HG03103 (cell line): ENCODE measurements at regions not wholly inside any gene's neighbourhood (a gene's known extent, or its start where the extent isn't known, plus 50 kb on each side); places are given as distances from the start of the nearest gene placed in this dataset.
"Not testable (repeated sequence)": the region's sequence is repeated elsewhere in the genome, so short reads cannot be mapped to it uniquely, and the experiment has no call there.

ENCODE experiments used
- ATAC-seq: cut with Tn5 transposase; IDR thresholded peaks from one replicate; pipeline ENCODE4 v1.9.1; 2021; ENCODE audit warnings: low read depth; ENCODE audit not compliant: unreplicated experiment

DNA sequence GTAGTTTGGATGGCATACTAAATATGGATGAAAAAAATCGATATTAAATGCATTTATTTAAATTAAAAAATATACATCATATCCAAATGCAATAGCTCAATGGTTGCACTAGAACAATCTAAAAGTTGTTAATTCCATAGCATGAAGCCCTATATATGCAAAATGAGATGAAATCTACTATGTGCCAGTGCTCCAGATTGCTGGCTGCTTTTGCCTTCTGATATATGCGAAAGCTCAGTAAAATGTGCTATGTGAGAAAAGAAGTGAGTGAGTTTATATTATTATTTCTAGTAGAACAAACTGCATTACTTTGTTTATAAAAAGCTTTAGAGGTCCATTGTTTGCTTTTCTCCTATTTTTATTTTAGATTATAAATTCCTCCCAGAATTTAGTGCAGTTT, 186.7 kb downstream of the MAT2B start:
- no peak for ATAC-seq

GRCh38 chr5:163695830-163696578, 190.6 kb downstream of the MAT2B start:
- peak; percentile 94 for ATAC-seq

- ATAC-seq: no peak
Observed at GRCh38 chr5:163696579-163696887, 191.1 kb downstream of the MAT2B start.

- ATAC-seq: no peak
Observed at GRCh38 chr5:163706053-163706771, 200.8 kb downstream of the MAT2B start.

DNA sequence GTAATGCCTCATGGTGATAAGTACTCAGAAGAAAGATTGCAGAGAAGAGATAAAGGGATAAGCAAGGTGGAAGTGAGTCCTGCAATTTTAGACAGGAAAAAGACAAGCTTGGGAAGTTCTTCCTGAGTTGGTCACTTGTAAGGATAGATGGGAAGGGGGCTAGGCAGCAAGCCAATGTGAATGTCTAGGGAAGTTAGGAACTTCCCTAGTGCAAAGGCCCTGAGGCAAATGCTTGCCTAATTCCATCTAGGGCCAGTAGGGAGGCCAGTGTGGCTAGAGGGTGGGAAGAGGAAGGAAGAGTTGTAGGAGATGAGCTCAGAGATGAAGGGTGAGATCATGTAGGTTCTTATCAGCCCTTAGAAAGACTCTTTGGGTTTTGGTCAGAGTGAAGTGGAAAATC, 206.6 kb downstream of the MAT2B start:
- ATAC-seq: no peak

GRCh38 chr5:163718272-163718671, 212.9 kb downstream of the MAT2B start:
- ATAC-seq: no peak

DNA sequence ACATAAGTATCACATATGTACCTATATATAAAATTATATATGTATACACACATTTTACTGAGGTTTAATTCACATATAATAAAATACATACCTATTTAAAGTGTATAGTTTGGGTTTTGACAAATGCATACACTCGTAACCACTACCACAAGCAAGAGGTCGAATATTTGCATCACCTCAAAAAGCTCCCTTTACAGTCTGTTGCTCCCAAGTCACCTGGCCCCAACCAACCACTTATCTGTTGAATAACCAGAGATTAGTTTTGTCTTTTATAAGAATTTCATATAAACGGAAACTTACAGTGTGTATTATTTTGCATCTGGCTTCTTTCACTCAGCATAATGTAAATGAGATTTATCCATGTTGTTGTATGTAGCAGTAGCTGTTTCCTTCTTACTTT, 218.9 kb downstream of the MAT2B start:
- no peak for ATAC-seq

DNA sequence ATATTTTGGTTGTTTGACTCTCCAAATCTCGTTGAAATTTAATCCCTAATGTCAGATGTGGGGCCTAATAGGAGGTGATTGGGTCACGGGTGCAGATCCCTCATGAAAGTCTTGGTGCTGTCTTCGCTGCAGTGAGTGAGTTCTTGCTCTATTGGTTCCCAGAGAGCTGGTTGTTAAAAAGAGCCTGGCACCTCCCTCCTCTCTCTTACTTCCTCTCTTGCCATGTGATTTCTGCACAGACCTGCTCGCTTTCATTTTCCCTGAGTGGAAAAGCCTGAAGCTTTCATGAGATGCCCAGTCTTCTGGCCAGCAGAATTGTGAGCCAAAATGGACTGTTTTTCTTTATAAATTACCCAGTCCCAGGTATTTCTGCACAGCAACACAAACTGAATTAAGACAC, 221.6 kb downstream of the MAT2B start:
- peak; percentile 84 for ATAC-seq

DNA sequence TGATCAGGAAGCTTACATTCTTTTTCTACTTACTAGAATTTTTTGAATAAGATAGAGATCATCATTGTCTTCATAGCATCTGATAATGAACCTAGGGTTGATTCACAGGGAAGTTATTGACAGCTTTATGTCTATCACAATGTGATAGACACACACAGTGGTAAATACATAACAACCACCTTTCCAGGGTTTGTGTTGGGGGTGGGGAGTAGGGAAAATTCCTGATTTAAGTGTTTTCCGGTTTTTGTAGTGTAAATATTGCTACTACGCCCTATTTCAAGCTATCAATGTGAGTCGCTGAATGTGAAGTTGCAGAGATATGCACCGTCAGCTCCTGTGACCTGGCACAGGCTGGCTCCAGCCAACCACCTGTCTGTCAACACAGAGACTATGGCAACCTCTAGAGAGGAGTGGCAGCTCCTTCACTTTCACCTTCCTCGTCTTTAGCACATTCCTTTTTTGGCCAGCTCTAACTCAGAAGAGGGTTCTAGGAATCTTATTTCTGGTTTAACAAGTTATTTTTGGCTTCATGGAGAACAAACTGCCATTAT, 224.9 kb downstream of the MAT2B start:
- no peak for ATAC-seq

- no peak for ATAC-seq
Observed at GRCh38 chr5:163731256-163731655, 225.8 kb downstream of the MAT2B start.

DNA sequence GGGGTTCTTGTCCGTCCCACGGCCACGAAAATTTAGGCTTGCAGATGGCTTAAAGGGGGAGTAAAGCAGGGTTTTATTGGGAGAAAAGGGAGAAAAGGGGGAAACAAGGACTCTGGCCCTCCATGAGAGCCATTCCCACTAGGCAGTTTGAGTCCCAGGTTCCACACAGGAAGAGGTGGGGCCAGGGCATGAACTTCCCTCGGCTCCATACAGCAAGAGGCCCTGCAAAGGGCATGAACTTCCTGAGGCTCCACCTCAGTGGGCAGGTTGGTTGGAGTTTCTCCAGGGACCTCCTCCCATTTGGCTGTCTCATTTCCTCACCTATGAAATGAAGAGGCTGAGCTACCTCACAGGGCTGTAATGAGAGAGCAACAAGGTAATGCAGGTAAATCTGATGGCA, 229.7 kb downstream of the MAT2B start:
- ATAC-seq: no peak

DNA sequence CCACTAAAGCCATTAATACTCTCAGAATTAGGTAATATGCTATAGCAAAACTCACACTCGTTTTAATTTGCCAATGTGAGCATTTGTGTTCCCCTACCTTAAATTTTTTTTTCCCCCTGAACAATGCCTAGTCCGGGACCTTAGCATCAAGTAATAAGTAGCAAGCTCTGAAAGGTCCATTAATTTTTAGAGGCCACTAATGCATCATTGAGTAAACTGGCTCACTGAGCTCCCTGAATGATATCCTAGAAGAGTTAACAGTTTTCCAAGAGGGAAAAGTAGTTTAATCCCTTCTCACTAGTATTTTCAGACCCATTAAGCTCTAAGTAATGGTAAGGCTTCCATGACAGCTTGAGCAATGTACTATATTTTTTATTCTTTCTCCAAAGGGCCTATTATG, 242.2 kb downstream of the MAT2B start:
- ATAC-seq: no peak

GRCh38 chr5:163748934-163749333, 243.5 kb downstream of the MAT2B start:
- no peak for ATAC-seq

- not testable (repeated sequence) for ATAC-seq
Observed at GRCh38 chr5:163750415-163750814, 245.0 kb downstream of the MAT2B start.

DNA sequence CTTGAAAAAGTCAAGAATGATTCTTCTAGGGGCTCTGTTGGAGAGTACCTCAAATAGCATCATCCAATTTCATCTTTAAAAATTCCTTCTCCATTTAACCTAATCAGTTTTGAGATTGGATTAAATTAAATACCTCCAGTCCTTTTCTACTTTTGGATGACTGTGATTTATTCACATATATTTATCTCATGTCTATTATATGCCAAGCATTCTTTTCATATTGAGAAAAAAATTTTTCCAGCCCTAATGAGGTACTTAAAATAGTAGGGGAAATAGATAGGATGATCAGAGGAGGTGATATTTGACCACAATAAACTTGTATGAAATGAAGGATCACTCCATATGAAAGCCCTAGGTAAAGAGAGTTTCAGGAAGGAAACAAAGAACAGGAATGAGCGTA, 250.1 kb downstream of the MAT2B start:
- ATAC-seq: no peak

DNA sequence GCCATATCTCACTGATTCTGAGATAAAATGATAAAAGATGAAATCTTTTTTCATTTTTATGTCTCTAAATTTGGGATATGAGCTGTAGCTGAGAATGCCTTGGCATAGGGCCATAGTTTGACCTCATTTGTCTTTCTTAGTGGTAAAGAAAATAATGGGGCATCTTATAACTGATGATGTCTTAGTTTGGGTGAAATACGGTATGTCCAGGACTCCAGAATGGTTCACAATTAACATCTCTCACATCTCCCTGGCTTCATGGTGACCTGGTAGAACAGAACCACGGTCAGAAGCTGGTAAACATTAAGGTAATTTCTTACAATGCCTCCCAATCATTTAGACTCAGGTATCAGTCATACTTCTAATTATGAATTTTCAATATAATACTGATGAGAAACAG, 250.8 kb downstream of the MAT2B start:
- no peak for ATAC-seq

GRCh38 chr5:163757344-163757743, 251.9 kb downstream of the MAT2B start:
- no peak for ATAC-seq

DNA sequence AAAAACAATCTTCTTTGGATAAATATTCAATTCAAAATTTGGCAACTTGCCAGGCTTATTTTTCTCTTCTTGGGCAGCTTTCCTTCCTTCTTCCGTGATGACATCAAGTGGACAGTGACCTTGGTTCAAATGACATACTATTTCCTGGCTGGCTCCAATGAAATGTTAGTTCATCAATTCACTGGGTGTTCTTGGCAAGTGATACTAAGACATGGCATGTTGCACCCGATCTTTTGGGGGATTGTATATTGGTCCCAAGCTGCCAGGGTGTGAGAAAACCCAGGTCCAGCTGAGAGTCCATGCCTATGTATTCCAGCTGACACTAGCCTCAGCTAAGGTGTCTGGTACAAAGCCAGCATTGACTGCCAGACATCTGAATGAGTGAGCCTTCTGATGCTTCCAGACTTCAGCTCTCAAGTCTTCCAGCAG, 252.9 kb downstream of the MAT2B start:
- no peak for ATAC-seq

GRCh38 chr5:163759000-163759704, 253.7 kb downstream of the MAT2B start:
- no peak for ATAC-seq

DNA sequence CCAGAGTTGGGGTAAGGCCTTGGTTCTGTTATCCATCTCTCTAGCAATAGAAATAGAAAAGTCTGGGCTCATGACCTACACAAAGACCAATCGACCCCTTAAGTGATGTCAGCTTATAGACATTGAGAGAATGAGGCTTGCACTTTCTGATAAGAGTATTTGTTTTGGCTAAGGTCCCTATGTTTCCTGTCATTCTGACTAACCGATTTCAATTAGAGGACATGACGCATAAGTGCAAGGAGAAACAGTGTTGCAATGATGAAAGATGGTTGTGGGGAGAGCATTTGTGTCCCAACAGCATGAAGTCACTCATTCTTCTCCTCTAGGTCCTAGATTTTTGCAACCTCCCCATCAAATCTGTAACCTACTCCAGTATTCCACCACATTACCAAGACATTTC, 255.1 kb downstream of the MAT2B start:
- no peak for ATAC-seq

- no peak for ATAC-seq
Observed at GRCh38 chr5:163766936-163767670, 261.7 kb downstream of the MAT2B start.
